ENCODE measurements at regions not wholly inside any gene's neighbourhood (a gene's known extent, or its start where the extent isn't known, plus 50 kb on each side); places are given as distances from the start of the nearest gene placed in this dataset.
A peak's percentile ranks its signal among the peaks of the same experiment; 100 is the strongest.

DNA sequence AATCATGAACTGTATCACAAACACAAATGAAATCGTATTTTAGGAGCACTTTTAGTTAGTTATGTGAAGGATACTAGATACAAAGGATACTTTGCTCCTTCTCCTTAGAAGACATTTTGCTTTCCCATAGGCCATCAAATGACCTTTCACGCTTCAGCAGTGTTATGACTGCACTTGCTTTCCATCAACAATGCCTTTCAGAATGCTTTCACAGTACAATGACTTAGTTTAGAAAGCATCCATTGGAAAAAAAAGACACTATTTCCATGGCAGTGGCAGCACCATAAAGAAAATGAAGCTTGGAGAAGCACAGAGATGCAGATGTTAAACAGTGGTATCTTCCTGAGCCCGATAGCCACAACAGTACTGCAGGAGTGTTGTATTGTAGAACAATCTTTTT lies 203.9 kb downstream of the PCSK1 start:
- Histone ChIP-seq H3K36me3 (no peaks in the 10 kb centered on the region), H3K9me3 (peaks cover 5% of the 10 kb centered on the region), H3K27me3 (replicated peaks; ENCODE audit: insufficient read depth) (no peaks in the 10 kb centered on the region), H3K4me3 (no peak overlapping the region), H3K27ac (no peak overlapping the region), H3K4me1 (ENCODE audit: control insufficient read depth in 1 of 2, low read depth in 2 of 2) (peaks cover 0 to 25% of the 10 kb centered on the region in 2 donors)
- no peak for DNase-seq (ENCODE audit: low spot score)
- no peak for TF ChIP-seq CTCF (IDR thresholded peaks at IDR 0.05)
- no peak for ATAC-seq (ENCODE audit: insufficient number of reproducible peaks, low FRiP score, low read depth)

DNA sequence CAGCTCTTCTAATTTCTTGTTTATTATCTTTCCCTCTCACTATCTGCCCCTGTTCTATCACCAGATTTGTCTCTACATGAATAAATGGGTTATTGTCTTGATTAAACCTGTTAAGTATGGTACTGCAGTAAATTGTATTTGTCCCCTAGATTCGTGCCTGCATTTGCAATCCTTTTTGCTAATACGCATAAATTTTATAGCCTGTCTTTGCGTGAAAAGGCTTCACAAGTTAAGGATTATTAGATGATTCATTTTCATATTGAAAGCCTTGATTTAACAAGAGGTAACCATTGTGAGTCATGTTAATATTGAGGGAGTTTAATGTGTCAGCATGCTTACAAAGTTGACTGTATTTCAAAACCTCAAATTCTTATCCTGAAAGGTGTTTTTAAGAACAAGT lies 204.6 kb downstream of the PCSK1 start:
- DNase-seq (ENCODE audit: low spot score) (no peak), ATAC-seq (ENCODE audit: insufficient number of reproducible peaks, low FRiP score, low read depth) (no peak)
- TF ChIP-seq CTCF (IDR thresholded peaks at IDR 0.05): no peak
- Histone ChIP-seq H3K4me3 (no peak overlapping the region), H3K27me3 (replicated peaks; ENCODE audit: insufficient read depth) (no peaks in the 10 kb centered on the region), H3K36me3 (no peaks in the 10 kb centered on the region), H3K9me3 (peaks cover 5% of the 10 kb centered on the region), H3K4me1 (ENCODE audit: control insufficient read depth in 1 of 2, low read depth in 2 of 2) (peaks cover 0 to 23% of the 10 kb centered on the region in 2 donors), H3K27ac (peak overlapping the region; percentile 66 to 74)

DNA sequence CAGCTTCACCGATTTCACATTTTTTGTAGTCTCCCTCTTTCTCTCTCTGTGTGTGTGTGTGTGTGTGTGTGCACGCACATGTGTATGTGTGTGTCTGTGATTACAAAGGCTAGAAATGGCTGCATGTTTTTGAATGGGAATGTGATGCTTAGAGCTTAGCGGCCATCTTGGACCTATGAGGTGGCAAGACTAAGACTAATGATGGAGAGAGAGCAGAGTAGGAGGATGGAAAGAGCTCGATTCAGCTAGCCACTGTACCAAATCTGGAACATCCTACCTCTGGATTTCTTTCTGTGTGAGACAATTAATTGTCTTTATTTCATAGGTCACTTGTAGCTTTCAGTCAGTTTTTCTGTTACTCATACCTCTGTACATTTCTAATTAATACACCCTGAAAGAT lies 205.1 kb downstream of the PCSK1 start:
- peaks cover 0 to 23% of the 10 kb centered on the region in 2 donors for H3K4me1 ChIP-seq (ENCODE audit: control insufficient read depth in 1 of 2, low read depth in 2 of 2)
- H3K27me3 ChIP-seq (replicated peaks; ENCODE audit: insufficient read depth): no peaks in the 10 kb centered on the region
- peak overlapping the region; percentile 66 to 74 for H3K27ac ChIP-seq
- DNase-seq (ENCODE audit: low spot score) (no peak), ATAC-seq (ENCODE audit: insufficient number of reproducible peaks, low FRiP score, low read depth) (peak; percentile 49)
- H3K36me3 ChIP-seq: no peaks in the 10 kb centered on the region
- no peak for TF ChIP-seq CTCF (IDR thresholded peaks at IDR 0.05)
- peaks cover 5% of the 10 kb centered on the region for H3K9me3 ChIP-seq
- no peak overlapping the region for H3K4me3 ChIP-seq

DNA sequence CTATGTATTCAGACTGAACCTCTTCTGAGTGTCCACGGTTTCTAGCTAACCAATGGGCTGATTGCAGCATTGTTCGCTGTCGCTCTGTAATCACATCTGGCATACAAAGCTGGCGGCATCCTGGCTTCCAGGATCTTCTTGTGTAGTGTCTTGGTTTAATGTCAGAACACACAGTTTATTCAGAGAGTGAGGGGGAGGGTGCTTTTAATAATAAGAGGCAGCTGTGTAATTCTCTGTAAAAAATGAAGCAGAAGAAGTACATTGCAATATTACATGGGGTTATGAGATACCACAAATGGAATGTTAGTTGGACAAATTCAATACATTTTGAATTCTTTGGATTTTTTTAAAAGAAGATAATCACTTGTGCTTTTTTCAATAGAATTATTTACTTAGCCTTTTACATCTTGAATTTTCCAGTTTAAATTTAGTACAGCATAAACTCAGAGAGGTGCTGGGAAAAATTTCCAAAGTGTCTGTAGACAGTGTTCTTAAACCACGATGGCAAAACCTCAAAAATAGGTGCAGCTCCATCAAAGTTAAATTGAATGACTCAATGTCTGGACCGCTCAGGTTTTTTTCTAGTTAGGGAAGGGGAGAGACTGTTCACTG lies 206.0 kb downstream of the PCSK1 start:
- Histone ChIP-seq H3K9me3 (no peaks in the 10 kb centered on the region), H3K36me3 (no peaks in the 10 kb centered on the region), H3K27ac (peak overlapping the region; percentile 66 to 74), H3K27me3 (replicated peaks; ENCODE audit: insufficient read depth) (no peaks in the 10 kb centered on the region), H3K4me1 (ENCODE audit: control insufficient read depth in 1 of 2, low read depth in 2 of 2) (peaks cover 0 to 23% of the 10 kb centered on the region in 2 donors), H3K4me3 (peak overlapping the region; percentile 51)
- no peak for TF ChIP-seq CTCF (IDR thresholded peaks at IDR 0.05)
- ATAC-seq (ENCODE audit: insufficient number of reproducible peaks, low FRiP score, low read depth): peak; percentile 47
- no peak for DNase-seq (ENCODE audit: low spot score)

GRCh38 chr5:96222129-96222528 lies 210.9 kb downstream of the PCSK1 start:
- H3K4me1 ChIP-seq (ENCODE audit: control insufficient read depth in 1 of 2, low read depth in 2 of 2): peaks cover 15 to 42% of the 10 kb centered on the region in 2 donors
- no peak overlapping the region for H3K4me3 ChIP-seq
- no peaks in the 10 kb centered on the region for H3K36me3 ChIP-seq
- no peak for TF ChIP-seq CTCF (IDR thresholded peaks at IDR 0.05)
- no peaks in the 10 kb centered on the region for H3K27me3 ChIP-seq (replicated peaks; ENCODE audit: insufficient read depth)
- no peak for ATAC-seq (ENCODE audit: insufficient number of reproducible peaks, low FRiP score, low read depth)
- no peak overlapping the region for H3K27ac ChIP-seq
- H3K9me3 ChIP-seq: no peaks in the 10 kb centered on the region
- DNase-seq (ENCODE audit: low spot score): no peak

Data from thoracic aorta (tissue), 2 donors.